ENCODE measurements at regions not wholly inside any gene's neighbourhood (a gene's known extent, or its start where the extent isn't known, plus 50 kb on each side); places are given as distances from the start of the nearest gene placed in this dataset.

DNA sequence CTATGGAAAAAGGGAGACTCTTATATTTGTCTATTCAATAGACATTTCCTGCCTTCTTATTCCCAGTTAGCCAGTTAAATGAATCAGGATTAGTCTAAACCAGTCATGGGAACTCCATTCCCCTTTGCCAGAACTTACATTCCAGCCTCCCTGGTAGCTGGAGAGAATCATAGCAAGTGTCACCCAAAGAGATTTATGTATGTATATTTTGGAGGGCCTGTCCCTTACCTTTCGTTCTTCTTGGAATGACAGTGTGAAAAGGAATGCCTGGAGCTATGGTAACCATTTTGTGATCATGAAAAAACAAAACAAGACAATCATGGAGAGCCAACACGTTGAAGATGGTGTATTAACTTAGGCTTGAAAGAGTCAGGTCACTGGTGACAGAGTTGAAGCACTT is 627.7 kb downstream of the CCDC171 start:
- TF ChIP-seq, protein P1, sequence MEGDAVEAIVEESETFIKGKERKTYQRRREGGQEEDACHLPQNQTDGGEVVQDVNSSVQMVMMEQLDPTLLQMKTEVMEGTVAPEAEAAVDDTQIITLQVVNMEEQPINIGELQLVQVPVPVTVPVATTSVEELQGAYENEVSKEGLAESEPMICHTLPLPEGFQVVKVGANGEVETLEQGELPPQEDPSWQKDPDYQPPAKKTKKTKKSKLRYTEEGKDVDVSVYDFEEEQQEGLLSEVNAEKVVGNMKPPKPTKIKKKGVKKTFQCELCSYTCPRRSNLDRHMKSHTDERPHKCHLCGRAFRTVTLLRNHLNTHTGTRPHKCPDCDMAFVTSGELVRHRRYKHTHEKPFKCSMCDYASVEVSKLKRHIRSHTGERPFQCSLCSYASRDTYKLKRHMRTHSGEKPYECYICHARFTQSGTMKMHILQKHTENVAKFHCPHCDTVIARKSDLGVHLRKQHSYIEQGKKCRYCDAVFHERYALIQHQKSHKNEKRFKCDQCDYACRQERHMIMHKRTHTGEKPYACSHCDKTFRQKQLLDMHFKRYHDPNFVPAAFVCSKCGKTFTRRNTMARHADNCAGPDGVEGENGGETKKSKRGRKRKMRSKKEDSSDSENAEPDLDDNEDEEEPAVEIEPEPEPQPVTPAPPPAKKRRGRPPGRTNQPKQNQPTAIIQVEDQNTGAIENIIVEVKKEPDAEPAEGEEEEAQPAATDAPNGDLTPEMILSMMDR (IDR thresholded peaks at IDR 0.05): no peak
- TF ChIP-seq ZFX (IDR thresholded peaks at IDR 0.05; ENCODE audit: borderline replicate concordance): no peak
- H3K27ac ChIP-seq: no peak overlapping the region

- no peak overlapping the region for H3K27ac ChIP-seq
- TF ChIP-seq, protein P1 (IDR thresholded peaks at IDR 0.05): no peak
- TF ChIP-seq ZFX (IDR thresholded peaks at IDR 0.05; ENCODE audit: borderline replicate concordance): no peak
Measured at GRCh38 chr9:16181539-16181938, 628.7 kb downstream of the CCDC171 start.

DNA sequence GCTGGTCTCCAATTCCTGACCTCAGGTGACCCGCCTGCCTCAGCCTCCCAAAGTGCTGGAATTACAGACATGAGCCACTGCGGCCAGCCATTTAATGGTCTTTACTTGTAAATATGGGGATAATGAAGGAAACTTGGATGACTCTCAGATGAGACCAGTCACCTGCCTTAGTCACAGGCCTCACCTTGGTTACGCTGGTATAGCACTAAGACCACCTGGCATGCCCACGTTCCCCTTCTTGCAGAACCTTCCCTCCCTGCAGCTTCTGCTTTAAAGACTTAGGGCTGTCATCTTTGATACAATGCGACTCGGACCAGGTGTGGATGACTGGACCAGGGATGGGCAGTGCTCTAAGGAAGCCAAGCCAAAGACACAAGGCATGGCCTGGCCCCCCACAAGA is 629.9 kb downstream of the CCDC171 start:
- no peak overlapping the region for H3K27ac ChIP-seq
- no peak for TF ChIP-seq ZFX (IDR thresholded peaks at IDR 0.05; ENCODE audit: borderline replicate concordance)
- TF ChIP-seq, protein P1 (IDR thresholded peaks at IDR 0.05): no peak

GRCh38 chr9:16184964-16185646 is 632.3 kb downstream of the CCDC171 start:
- TF ChIP-seq, protein P1 (IDR thresholded peaks at IDR 0.05): no peak
- TF ChIP-seq ZFX (IDR thresholded peaks at IDR 0.05; ENCODE audit: borderline replicate concordance): no peak
- H3K27ac ChIP-seq: no peak overlapping the region

DNA sequence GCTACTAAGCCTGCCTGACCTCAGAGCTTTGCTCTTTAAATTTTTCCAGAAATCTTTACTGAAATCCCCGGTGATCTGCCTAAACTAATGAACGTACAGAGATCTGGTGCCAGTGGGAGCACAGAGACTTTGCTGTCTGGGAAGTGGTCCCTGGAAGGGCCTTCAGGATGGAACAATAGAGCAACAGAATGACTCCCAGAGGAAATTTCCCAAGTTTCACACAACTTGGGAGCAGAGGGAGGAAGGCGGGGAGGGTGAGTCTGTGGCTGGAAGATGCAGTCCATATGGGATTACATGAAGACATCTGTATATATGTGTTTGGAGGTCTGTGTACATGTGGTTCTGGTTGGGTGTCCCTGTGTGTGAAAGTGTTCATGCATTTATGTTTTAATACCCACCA is 638.3 kb downstream of the CCDC171 start:
- H3K27ac ChIP-seq: no peak overlapping the region
- no peak for TF ChIP-seq ZFX (IDR thresholded peaks at IDR 0.05; ENCODE audit: borderline replicate concordance)
- TF ChIP-seq, protein P1 (IDR thresholded peaks at IDR 0.05): no peak

GRCh38 chr9:16191691-16192402 is 639.0 kb downstream of the CCDC171 start:
- no peak overlapping the region for H3K27ac ChIP-seq
- TF ChIP-seq ZFX (IDR thresholded peaks at IDR 0.05; ENCODE audit: borderline replicate concordance): no peak
- TF ChIP-seq, protein P1 (IDR thresholded peaks at IDR 0.05): peak; percentile 89

- TF ChIP-seq, protein P1 (IDR thresholded peaks at IDR 0.05): peak; percentile 17
- TF ChIP-seq ZFX (IDR thresholded peaks at IDR 0.05; ENCODE audit: borderline replicate concordance): no peak
- no peak overlapping the region for H3K27ac ChIP-seq
Measured at GRCh38 chr9:16192403-16193017, 639.7 kb downstream of the CCDC171 start.

Data from 22Rv1 (cell line).